ENCODE measurements at regions not wholly inside any gene's neighbourhood (a gene's known extent, or its start where the extent isn't known, plus 50 kb on each side); places are given as distances from the start of the nearest gene placed in this dataset.

GRCh38 chrX:147403040-147403439, 508.7 kb upstream of the FMR1 start:
- no peak overlapping the region for H3K18ac ChIP-seq (ENCODE audit: insufficient read length, low read depth, low read length)
- no peaks in the 10 kb centered on the region; a peak in 1 of 7 replicates for H3K36me3 Mint-ChIP-seq (ENCODE audit: insufficient read depth in 1 of 3, low read depth in 3 of 3)
- no peak overlapping the region for H3K4me2 ChIP-seq (ENCODE audit: insufficient read depth, insufficient read length, low read length)
- peaks cover 2% of the 10 kb centered on the region; the same call in 1 of the 2 replicates for H3K4me1 ChIP-seq (ENCODE audit: insufficient read depth, low read length)
- H2BK15ac ChIP-seq (ENCODE audit: low read depth, low read length), result no peak overlapping the region
- no peak overlapping the region for H3K9ac ChIP-seq (ENCODE audit: extremely low read depth, insufficient read length, low read length)
- no peak overlapping the region for H2AFZ ChIP-seq (ENCODE audit: low read length)
- H2BK120ac ChIP-seq (ENCODE audit: low read depth, low read length, poor library complexity, severe bottlenecking), result no peak overlapping the region
- no peak overlapping the region for H3K27ac ChIP-seq (ENCODE audit: insufficient read length, low read depth, low read length)
- H3K27ac Mint-ChIP-seq, result no peak overlapping the region
- H3K79me1 ChIP-seq (ENCODE audit: insufficient read depth, low read depth, low read length, poor library complexity, severe bottlenecking), result no peaks in the 10 kb centered on the region
- no peak overlapping the region for H2BK5ac ChIP-seq (ENCODE audit: insufficient read length, low read length)
- H3K4me1 Mint-ChIP-seq, result peaks cover 14% of the 10 kb centered on the region in 2 experiments
- H3K27me3 Mint-ChIP-seq (ENCODE audit: low read depth), result no peaks in the 10 kb centered on the region; the same call in 1 of the 2 replicates
- H3K27me3 ChIP-seq (ENCODE audit: insufficient read depth, low read length), result no peaks in the 10 kb centered on the region
- no peak overlapping the region for H3K56ac ChIP-seq (ENCODE audit: insufficient read length, low read depth, low read length)
- WGBS (ENCODE audit: extremely low coverage, insufficient read length, low lambda C conversion rate), result no CpG with 5 or more reads among the region's 1 CpG
- no peaks in the 10 kb centered on the region for H3K79me2 ChIP-seq (ENCODE audit: insufficient read depth, low read length)
- H3K23ac ChIP-seq (ENCODE audit: insufficient read length, low read depth, low read length), result no peak overlapping the region
- H3K23me2 ChIP-seq (ENCODE audit: insufficient read length, low read depth, low read length, poor library complexity, severe bottlenecking), result no peaks in the 10 kb centered on the region
- peaks cover 64 to 69% of the 10 kb centered on the region in 2 experiments for H3K9me3 Mint-ChIP-seq
- H3K9me3 ChIP-seq (ENCODE audit: control insufficient read depth, low read depth, low read length), result peaks cover 34% of the 10 kb centered on the region
- no peak for TF ChIP-seq CTCF (conservative IDR thresholded peaks at IDR 0.05)
- H4K5ac ChIP-seq (ENCODE audit: insufficient read length, low read depth, low read length), result no peak overlapping the region
- no peak for DNase-seq
- no peak overlapping the region for H3K4me3 Mint-ChIP-seq
- no peak overlapping the region for H2BK20ac ChIP-seq (ENCODE audit: low read depth, low read length, poor library complexity, severe bottlenecking)
- H4K8ac ChIP-seq (replicated peaks; ENCODE audit: insufficient read length, low read depth, low read length), result no peak overlapping the region
- no peak overlapping the region for H4K91ac ChIP-seq (ENCODE audit: insufficient read length, low read depth, low read length)
- no peak overlapping the region for H2BK12ac ChIP-seq (ENCODE audit: insufficient read length, low read depth, low read length)
- no peaks in the 10 kb centered on the region for H4K20me1 ChIP-seq (ENCODE audit: control insufficient read depth, insufficient read depth, insufficient read length)
- no peak overlapping the region for H3K4ac ChIP-seq (ENCODE audit: low read depth, low read length)
- H2AK5ac ChIP-seq (ENCODE audit: insufficient read length, low read length), result no peak overlapping the region
- no peak overlapping the region for H3K14ac ChIP-seq (ENCODE audit: insufficient read depth, low read length)
- H3T11ph ChIP-seq (ENCODE audit: low read length), result no peak overlapping the region

Measured in H9 (cell line).